HCT116 (cell line): ENCODE measurements at regions not wholly inside any gene's neighbourhood (a gene's known extent, or its start where the extent isn't known, plus 50 kb on each side); places are given as distances from the start of the nearest gene placed in this dataset.

ENCODE experiments used
- ATAC-seq: fragments of 200-7000 bp; cut with Tn5 transposase; 2 replicates; pipeline ENCODE4 v1.9.1; 2020; ENCODE audit warnings: mild to moderate bottlenecking, moderate library complexity
- BruUV-seq: library from RNA; stranded (reverse); fragments of 400-500 nt; replicated peaks from 2 replicates; lab custom pipeline; 2021; lab: Mats Ljungman, UMichigan
- CTCF ChIA-PET: fragments of 300-600 bp; sonication (Branson Sonifier 250); formaldehyde crosslinking; loops from one replicate; lab custom pipeline; 2021; ENCODE audit warnings: antibody characterized with exemption; lab: Charles Lee
- POLR2A ChIA-PET: fragments of 300-600, 350-600 bp; sonication (Branson Sonifier 250); formaldehyde crosslinking; loops from one replicate; lab custom pipeline; 2021; ENCODE audit warnings: antibody characterized with exemption; lab: Charles Lee
- RAD21 ChIA-PET, 2 experiments: fragments of 300-600 bp; sonication (Branson Sonifier 250); formaldehyde crosslinking; loops; one replicate each; lab custom pipeline; 2023; ENCODE audit warnings: low total read pairs in 2 of 2; ENCODE audit not compliant: uncharacterized antibody in 2 of 2, unreplicated experiment in 2 of 2, low non-redundant PET in 1 of 2; lab: Charles Lee
- DNase-seq: peaks from one replicate; pipeline ENCODE4 v3.0.0-alpha.2; 2010; ENCODE audit warnings: low read depth, low spot score
- H2AFZ ChIP-seq: fragments of 200-600 bp; shearing (Covaris generic), sonication (generic); 2 replicates; pipeline ENCODE4 v1.6.1; 2017; ENCODE audit warnings: low read depth, mixed run types, mixed read lengths, antibody characterized with exemption, low read length; ENCODE audit not compliant: poor library complexity, severe bottlenecking
- H3K27ac ChIP-seq: 2 replicates; pipeline ENCODE4 v1.5.1; 2012; ENCODE audit warnings: low read depth, low read length
- H3K27me3 ChIP-seq: fragments of 200-600 bp; sonication (generic); 2 replicates; pipeline ENCODE4 v1.6.1; 2016; ENCODE audit warnings: mixed run types, low read length, mixed read lengths; ENCODE audit not compliant: insufficient read depth
- H3K36me3 ChIP-seq, 2 experiments: fragments of 200-500 bp in 1 of 2; fragments of 200-600 bp in 1 of 2; sonication (Bioruptor generic) in 1 of 2; sonication (generic) in 1 of 2; 2 replicates each; pipeline versions ENCODE4 v1.5.1 to v1.6.1; 2014 to 2016; ENCODE audit warnings: low read length in 2 of 2, inconsistent platforms in 1 of 2, mixed read lengths in 1 of 2, mixed run types in 1 of 2; ENCODE audit not compliant: insufficient read depth in 2 of 2, control insufficient read depth in 1 of 2
- H3K4me1 ChIP-seq, 2 experiments: fragments of 200-600 bp in 1 of 2; sonication (generic) in 1 of 2; 2 replicates each; pipeline versions ENCODE4 v1.5.1 to v1.6.1; 2012 to 2017; ENCODE audit warnings: low read length in 2 of 2, inconsistent platforms in 1 of 2, mild to moderate bottlenecking in 1 of 2, mixed read lengths in 1 of 2, mixed run types in 1 of 2, moderate library complexity in 1 of 2; ENCODE audit not compliant: insufficient read depth in 2 of 2, control insufficient read depth in 1 of 2
- H3K4me2 ChIP-seq: fragments of 200-600 bp; sonication (generic); 2 replicates; pipeline ENCODE4 v1.6.1; 2017; ENCODE audit warnings: mixed run types, low read length, mixed read lengths
- H3K4me3 ChIP-seq, 2 experiments: fragments of 200-600 bp in 1 of 2; sonication (generic) in 1 of 2; replicated peaks in 1 of 2; 2 replicates each; pipeline ENCODE4 v1.5.1; 2011 to 2016; ENCODE audit warnings: low read length in 2 of 2, control low read depth in 1 of 2, low read depth in 1 of 2, mild to moderate bottlenecking in 1 of 2, mixed read lengths in 1 of 2, mixed run types in 1 of 2
- H3K79me2 ChIP-seq: fragments of 200-600 bp; sonication (generic); 2 replicates; pipeline ENCODE4 v1.6.1; 2017; ENCODE audit warnings: mild to moderate bottlenecking, mixed run types, low read length, moderate library complexity, mixed read lengths; ENCODE audit not compliant: insufficient read depth
- H3K9ac ChIP-seq: fragments of 200-600 bp; sonication (generic); 2 replicates; pipeline ENCODE4 v1.6.1; 2016; ENCODE audit warnings: low read length, mixed read lengths
- H3K9me2 ChIP-seq: fragments of 200-600 bp; sonication (generic), shearing (Covaris generic); 2 replicates; pipeline ENCODE4 v1.6.1; 2017; ENCODE audit warnings: mixed run types, mild to moderate bottlenecking, moderate library complexity; ENCODE audit not compliant: insufficient read depth
- H3K9me3 ChIP-seq, 2 experiments: fragments of 200-500 bp in 1 of 2; fragments of 200-600 bp in 1 of 2; sonication (Bioruptor generic) in 1 of 2; sonication (generic) in 1 of 2; 2 replicates each; pipeline ENCODE4 v1.6.1; 2014 to 2017; ENCODE audit warnings: low read length in 2 of 2, mixed read lengths in 2 of 2, inconsistent platforms in 1 of 2, low read depth in 1 of 2, mild to moderate bottlenecking in 1 of 2, mixed run types in 1 of 2, moderate library complexity in 1 of 2; ENCODE audit not compliant: control insufficient read depth in 1 of 2, insufficient read depth in 1 of 2
- H4K20me1 ChIP-seq: fragments of 200-600 bp; sonication (generic), shearing (Covaris generic); 2 replicates; pipeline ENCODE4 v1.6.1; 2017; ENCODE audit warnings: mixed run types, mild to moderate bottlenecking, moderate library complexity; ENCODE audit not compliant: insufficient read depth
- FOSL1 ChIP-seq: IDR thresholded peaks from 2 replicates; pipeline ENCODE4 v1.6.1; 2012; ENCODE audit warnings: low read depth
- JUND ChIP-seq: IDR thresholded peaks from 2 replicates; pipeline ENCODE4 v1.6.1; 2012
- MAX ChIP-seq: IDR thresholded peaks from 2 replicates; pipeline ENCODE4 v1.6.1; 2012
- RAD21 ChIP-seq: IDR thresholded peaks from 2 replicates; pipeline ENCODE4 v1.6.1; 2012; ENCODE audit warnings: low read depth, mild to moderate bottlenecking
- YY1 ChIP-seq: IDR thresholded peaks from 2 replicates; pipeline ENCODE4 v1.6.1; 2011; ENCODE audit warnings: low read length, low read depth, moderate library complexity, mild to moderate bottlenecking; ENCODE audit not compliant: insufficient replicate concordance; ENCODE audit errors: extremely low read depth
- intact Hi-C: fragments of 100-400 bp; cut with micrococcal nuclease; formaldehyde crosslinking; loops from 2 replicates; pipeline ENCODE4 v1.10.0; 2022

- H3K4me2 ChIP-seq = peak overlapping the region; percentile 19
- ATAC-seq (peak; percentile 88), DNase-seq (no peak)
- H3K9me3 ChIP-seq = no peaks in the 10 kb centered on the region
- H2AFZ ChIP-seq = no peak overlapping the region
- TF ChIP-seq FOSL1 (peak; percentile 29), YY1 (no peak), JUND (peak; percentile 50; the same call in 1 of the 2 replicates)
- no peak overlapping the region for H3K4me3 ChIP-seq
- H3K9me2 ChIP-seq = no peaks in the 10 kb centered on the region
- no peaks in the 10 kb centered on the region for H3K36me3 ChIP-seq
- H3K4me1 ChIP-seq = peaks cover 8% of the 10 kb centered on the region in 2 experiments; a peak in 3 of 4 replicates
- H4K20me1 ChIP-seq = no peaks in the 10 kb centered on the region
- no peak overlapping the region for H3K27ac ChIP-seq
- BruUV-seq = no TSS peak
- H3K9ac ChIP-seq = no peak overlapping the region
- H3K79me2 ChIP-seq = no peaks in the 10 kb centered on the region
- H3K27me3 ChIP-seq = no peaks in the 10 kb centered on the region
- CTCF ChIA-PET = no interaction called here
- POLR2A ChIA-PET = no interaction called here
- RAD21 ChIA-PET = no interaction called here
- intact Hi-C loops = no loop called here
These were observed 64.9 kb upstream of the DYNLT3 start for GRCh38 chrX:37912304-37912703.

- Histone ChIP-seq H3K79me2 (no peaks in the 10 kb centered on the region), H3K4me1 (peaks cover 8% of the 10 kb centered on the region in 2 experiments; a peak in 3 of 4 replicates), H4K20me1 (no peaks in the 10 kb centered on the region), H3K4me3 (no peak overlapping the region), H3K4me2 (no peak overlapping the region), H3K9ac (no peak overlapping the region), H2AFZ (no peak overlapping the region), H3K9me2 (no peaks in the 10 kb centered on the region), H3K27ac (no peak overlapping the region), H3K27me3 (no peaks in the 10 kb centered on the region), H3K36me3 (no peaks in the 10 kb centered on the region), H3K9me3 (no peaks in the 10 kb centered on the region)
- ChIA-PET RAD21 (no interaction called here), CTCF (no interaction called here), POLR2A (no interaction called here)
- ATAC-seq (peak; percentile 49), DNase-seq (no peak)
- BruUV-seq = no TSS peak
- intact Hi-C loops = no loop called here
- TF ChIP-seq RAD21 (no peak), MAX (no peak)
These were observed 65.4 kb upstream of the DYNLT3 start for GRCh38 chrX:37912777-37913176.
